HepG2 (cell line): ENCODE measurements at regions not wholly inside any gene's neighbourhood (a gene's known extent, or its start where the extent isn't known, plus 50 kb on each side); places are given as distances from the start of the nearest gene placed in this dataset.

Source experiments
- ATAC-seq: fragments of 200-7000 bp; cut with Tn5 transposase; 3 replicates; pipeline ENCODE4 v1.9.1; 2020; ENCODE audit warnings: mild to moderate bottlenecking, moderate library complexity
- BruUV-seq: library from RNA; stranded (reverse); fragments of 400-500 nt; replicated peaks from 2 replicates; lab custom pipeline; 2021; lab: Mats Ljungman, UMichigan
- CTCF ChIA-PET: fragments of 300-600 bp; formaldehyde crosslinking; extraction: SDS; loops from one replicate; lab custom pipeline; 2021; ENCODE audit warnings: low total read pairs, inconsistent platforms, low intra/inter-chr PET ratio; lab: Yijun Ruan, JAX
- POLR2A ChIA-PET: fragments of 350-600 bp; sonication (Branson Sonifier 250); formaldehyde crosslinking; loops from one replicate; lab custom pipeline; 2020; ENCODE audit warnings: antibody characterized with exemption, inconsistent platforms; lab: Yijun Ruan, JAX
- DNase-seq: peaks from one replicate; pipeline ENCODE4 v3.0.0-alpha.2; 2015; ENCODE audit warnings: low spot score
- FAIRE-seq: peaks from 3 replicates; lab custom pipeline; 2011; peaks lifted over from hg19 to GRCh38; lab: Jason Lieb, UNC
- H2AFZ ChIP-seq: one replicate; pipeline ENCODE4 v1.6.1; 2011; ENCODE audit warnings: low read length, inconsistent platforms
- H3K27ac ChIP-seq: fragments of 300-600 bp; 3 replicates; pipeline ENCODE4 v1.8.0; 2011; ENCODE audit warnings: mixed run types, mild to moderate bottlenecking, mixed read lengths, low read length, inconsistent platforms; ENCODE audit not compliant: insufficient read depth; ENCODE audit errors: extremely low read length
- H3K27me3 ChIP-seq, 2 experiments: fragments of 200-600 bp in 1 of 2; 2 replicates in 1 of 2; 3 replicates in 1 of 2; pipeline versions ENCODE4 v1.6.0 to v1.8.0; 2011; ENCODE audit warnings: low read length in 2 of 2, mild to moderate bottlenecking in 2 of 2, moderate library complexity in 2 of 2, inconsistent platforms in 1 of 2; ENCODE audit not compliant: insufficient read depth in 2 of 2, control insufficient read depth in 1 of 2
- H3K36me3 ChIP-seq, 2 experiments: fragments of 200-600 bp in 1 of 2; replicated peaks in 1 of 2; 2 replicates in 1 of 2; 3 replicates in 1 of 2; pipeline versions ENCODE4 v1.5.1 to v1.8.0; 2011; ENCODE audit warnings: low read length in 2 of 2, inconsistent platforms in 1 of 2; ENCODE audit not compliant: insufficient read depth in 2 of 2, control insufficient read depth in 1 of 2
- H3K4me1 ChIP-seq: 2 replicates; pipeline ENCODE4 v1.5.1; 2012; ENCODE audit warnings: low read length, inconsistent platforms; ENCODE audit not compliant: insufficient read depth
- H3K4me2 ChIP-seq: 2 replicates; pipeline ENCODE4 v1.6.0; 2011; ENCODE audit warnings: low read depth, low read length, inconsistent platforms
- H3K4me3 ChIP-seq, 3 experiments: fragments of 200-600 bp in 1 of 3; sonication (generic), shearing (Covaris generic) in 1 of 3; replicated peaks in 1 of 3; 2 replicates each; pipeline ENCODE4 v1.5.1; 2011 to 2016; ENCODE audit warnings: low read length in 3 of 3, inconsistent platforms in 2 of 3, low read depth in 2 of 3, mild to moderate bottlenecking in 2 of 3, control low read depth in 1 of 3, mixed read lengths in 1 of 3; ENCODE audit not compliant: insufficient read depth in 1 of 3
- H3K79me2 ChIP-seq: one replicate; pipeline ENCODE4 v1.6.1; 2011; ENCODE audit warnings: low read length, inconsistent platforms; ENCODE audit not compliant: insufficient read depth
- H3K9ac ChIP-seq: 2 replicates; pipeline ENCODE4 v1.6.0; 2011; ENCODE audit warnings: mild to moderate bottlenecking, low read depth, low read length, inconsistent platforms; ENCODE audit not compliant: insufficient read depth
- H3K9me3 ChIP-seq: 2 replicates; pipeline ENCODE4 v1.5.1; 2012; ENCODE audit warnings: mild to moderate bottlenecking, low read length
- H4K20me1 ChIP-seq: 2 replicates; pipeline ENCODE4 v1.6.0; 2011; ENCODE audit warnings: inconsistent platforms, mild to moderate bottlenecking, low read length, moderate library complexity; ENCODE audit not compliant: insufficient read depth
- DNMT3B ChIP-seq: conservative IDR thresholded peaks from 2 replicates; pipeline ENCODE4 v1.6.1; 2016; ENCODE audit warnings: missing biosample characterization, control low read depth
- GATAD2A ChIP-seq: IDR thresholded peaks from 2 replicates; pipeline ENCODE4 v1.6.1; 2016
- GFI1 ChIP-seq: sonication (generic); formaldehyde crosslinking; IDR thresholded peaks from 2 replicates; pipeline ENCODE4 v1.5.0; 2020; ENCODE audit warnings: missing genetic modification reagents, mild to moderate bottlenecking, borderline replicate concordance
- MLLT10 ChIP-seq: sonication (generic); formaldehyde crosslinking; IDR thresholded peaks from 2 replicates; pipeline ENCODE4 v1.4.0; 2020; ENCODE audit warnings: missing genetic modification reagents
- SETDB1 ChIP-seq: sonication (generic); formaldehyde crosslinking; IDR thresholded peaks from 2 replicates; pipeline ENCODE4 v1.5.1; 2020; ENCODE audit warnings: missing genetic modification reagents, mild to moderate bottlenecking, borderline replicate concordance
- ZFY ChIP-seq: sonication (generic); formaldehyde crosslinking; IDR thresholded peaks from 2 replicates; pipeline ENCODE4 v1.4.0; 2020; ENCODE audit warnings: missing genetic modification reagents
- ZNF160 ChIP-seq: sonication (generic); formaldehyde crosslinking; IDR thresholded peaks from 2 replicates; pipeline ENCODE4 v1.8.0; 2022; ENCODE audit warnings: mild to moderate bottlenecking, inconsistent platforms, missing genetic modification reagents
- ZNF329 ChIP-seq: sonication (generic); formaldehyde crosslinking; IDR thresholded peaks from 2 replicates; pipeline ENCODE4 v1.9.0; 2021; ENCODE audit warnings: low read depth, mild to moderate bottlenecking, missing genetic modification reagents
- WGBS: methylation state at CpG from one replicate; pipeline ENCODE4 v1.1.6; 2017; ENCODE audit warnings: low lambda C conversion rate; 5-methylcytosine and 5-hydroxymethylcytosine counted together
- in situ Hi-C: cut with HindIII; loops from 2 replicates; pipeline ENCODE4 v1.10.0; 2017; ENCODE audit warnings: low pct_unique_long_range_greater_than_20kb; ENCODE audit not compliant: extremely low pct_ligation_motif_present
- intact Hi-C: fragments of 100-400 bp; cut with micrococcal nuclease; formaldehyde crosslinking; loops from one replicate; pipeline ENCODE4 v1.10.0; 2022; ENCODE audit not compliant: unreplicated experiment
- TF ChIP-seq, protein P1 (sequence below): fragments of 450-650 bp; IDR thresholded peaks from 2 replicates; pipeline ENCODE4 v1.6.1; 2017; ENCODE audit warnings: mild to moderate bottlenecking
- TF ChIP-seq, protein P2 (sequence below): sonication (generic); formaldehyde crosslinking; IDR thresholded peaks from 2 replicates; pipeline ENCODE4 v1.4.0; 2020; ENCODE audit warnings: missing genetic modification reagents

DNA sequence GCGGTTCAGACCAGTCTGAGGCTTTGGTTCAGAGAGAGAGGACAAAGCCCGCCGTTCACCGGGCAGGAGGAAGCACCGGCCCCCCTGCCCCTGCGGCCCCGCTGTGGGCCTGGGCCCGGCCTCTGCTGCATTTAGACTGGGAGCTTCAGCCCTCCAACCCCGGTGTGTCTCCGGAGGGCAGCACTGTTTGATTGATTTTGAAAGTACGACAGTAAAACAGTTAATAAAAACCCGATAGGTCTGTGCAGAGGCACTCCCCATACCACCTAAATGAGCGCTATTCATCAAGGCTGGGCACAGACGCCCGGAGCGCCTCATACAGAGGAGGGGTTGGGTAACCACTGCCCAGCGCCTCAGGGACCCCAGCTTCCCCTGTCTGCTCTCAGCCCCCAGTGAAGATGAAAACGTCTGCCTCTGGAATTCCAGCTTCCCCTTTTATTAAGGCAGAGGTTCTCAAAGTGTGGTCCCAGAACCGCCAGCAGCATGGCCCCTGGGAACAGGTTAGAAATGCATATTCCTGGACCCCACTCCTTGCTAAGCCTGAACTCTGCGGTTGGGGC is 256.7 kb upstream of the TLE3 start:
- H3K9me3 ChIP-seq = no peaks in the 10 kb centered on the region
- TF ChIP-seq GATAD2A (no peak), GFI1 (CRISPR knock-in tag) (no peak), DNMT3B (no peak), ZNF329 (CRISPR knock-in tag) (no peak), ZNF160 (CRISPR knock-in tag) (no peak), ZFY (CRISPR knock-in tag) (no peak), SETDB1 (no peak), MLLT10 (CRISPR knock-in tag) (no peak)
- TF ChIP-seq, protein P1, sequence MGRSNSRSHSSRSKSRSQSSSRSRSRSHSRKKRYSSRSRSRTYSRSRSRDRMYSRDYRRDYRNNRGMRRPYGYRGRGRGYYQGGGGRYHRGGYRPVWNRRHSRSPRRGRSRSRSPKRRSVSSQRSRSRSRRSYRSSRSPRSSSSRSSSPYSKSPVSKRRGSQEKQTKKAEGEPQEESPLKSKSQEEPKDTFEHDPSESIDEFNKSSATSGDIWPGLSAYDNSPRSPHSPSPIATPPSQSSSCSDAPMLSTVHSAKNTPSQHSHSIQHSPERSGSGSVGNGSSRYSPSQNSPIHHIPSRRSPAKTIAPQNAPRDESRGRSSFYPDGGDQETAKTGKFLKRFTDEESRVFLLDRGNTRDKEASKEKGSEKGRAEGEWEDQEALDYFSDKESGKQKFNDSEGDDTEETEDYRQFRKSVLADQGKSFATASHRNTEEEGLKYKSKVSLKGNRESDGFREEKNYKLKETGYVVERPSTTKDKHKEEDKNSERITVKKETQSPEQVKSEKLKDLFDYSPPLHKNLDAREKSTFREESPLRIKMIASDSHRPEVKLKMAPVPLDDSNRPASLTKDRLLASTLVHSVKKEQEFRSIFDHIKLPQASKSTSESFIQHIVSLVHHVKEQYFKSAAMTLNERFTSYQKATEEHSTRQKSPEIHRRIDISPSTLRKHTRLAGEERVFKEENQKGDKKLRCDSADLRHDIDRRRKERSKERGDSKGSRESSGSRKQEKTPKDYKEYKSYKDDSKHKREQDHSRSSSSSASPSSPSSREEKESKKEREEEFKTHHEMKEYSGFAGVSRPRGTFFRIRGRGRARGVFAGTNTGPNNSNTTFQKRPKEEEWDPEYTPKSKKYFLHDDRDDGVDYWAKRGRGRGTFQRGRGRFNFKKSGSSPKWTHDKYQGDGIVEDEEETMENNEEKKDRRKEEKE = no peak
- TF ChIP-seq, protein P2, sequence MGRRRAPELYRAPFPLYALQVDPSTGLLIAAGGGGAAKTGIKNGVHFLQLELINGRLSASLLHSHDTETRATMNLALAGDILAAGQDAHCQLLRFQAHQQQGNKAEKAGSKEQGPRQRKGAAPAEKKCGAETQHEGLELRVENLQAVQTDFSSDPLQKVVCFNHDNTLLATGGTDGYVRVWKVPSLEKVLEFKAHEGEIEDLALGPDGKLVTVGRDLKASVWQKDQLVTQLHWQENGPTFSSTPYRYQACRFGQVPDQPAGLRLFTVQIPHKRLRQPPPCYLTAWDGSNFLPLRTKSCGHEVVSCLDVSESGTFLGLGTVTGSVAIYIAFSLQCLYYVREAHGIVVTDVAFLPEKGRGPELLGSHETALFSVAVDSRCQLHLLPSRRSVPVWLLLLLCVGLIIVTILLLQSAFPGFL = no peak
- H3K4me2 ChIP-seq = no peak overlapping the region
- H3K27ac ChIP-seq = no peak overlapping the region
- ATAC-seq = no peak
- H3K9ac ChIP-seq = no peak overlapping the region
- POLR2A ChIA-PET = no interaction called here
- H3K4me3 ChIP-seq = no peak overlapping the region
- no peaks in the 10 kb centered on the region for H3K79me2 ChIP-seq
- no peaks in the 10 kb centered on the region for H3K36me3 ChIP-seq
- H2AFZ ChIP-seq = no peak overlapping the region
- in situ Hi-C loops (loop anchor here (10.0 kb wide), 1 partner anchor 880 kb away; no protein-coding TSS in a partner anchor), intact Hi-C loops (no loop called here)
- FAIRE-seq = no peak
- 0 out of 2 replicates have a peak, but pooled peaks cover under 1% of the 10 kb centered on the region for H4K20me1 ChIP-seq
- peaks cover 1 to 8% of the 10 kb centered on the region in 2 experiments; a peak in 4 of 5 replicates for H3K27me3 ChIP-seq
- WGBS = 53% methylated on average over 17 of the region's 20 CpGs
- H3K4me1 ChIP-seq = no peaks in the 10 kb centered on the region
- DNase-seq = no peak
- BruUV-seq = no TSS peak
- CTCF ChIA-PET = no interaction called here
